Body of pancreas (tissue), 4 donors: ENCODE measurements at regions not wholly inside any gene's neighbourhood (a gene's known extent, or its start where the extent isn't known, plus 50 kb on each side); places are given as distances from the start of the nearest gene placed in this dataset.

Experiments used
- ATAC-seq: fragments of 150-250 bp; one replicate; pipeline ENCODE4 v1.9.1; 2016
- DNase-seq, 4 donors: peaks; one replicate each; pipeline ENCODE4 v3.0.0-alpha.2; 2019
- H3K27ac ChIP-seq, 4 donors: fragments of 200-600 bp; sonication (generic); 1 replicate in 3 of 4; 2 replicates in 1 of 4; pipeline versions ENCODE4 v1.5.1 to v1.6.1; 2016 to 2019; ENCODE audit warnings: mild to moderate bottlenecking in 1 of 4, mixed read lengths in 1 of 4, moderate library complexity in 1 of 4
- H3K27me3 ChIP-seq, 2 donors: fragments of 200-600 bp; sonication (generic); one replicate each; pipeline ENCODE4 v1.6.0; 2016; ENCODE audit warnings: mild to moderate bottlenecking in 1 of 2
- H3K36me3 ChIP-seq, 2 donors: fragments of 200-600 bp; sonication (generic); replicated peaks in 1 of 2; 2 replicates each; pipeline ENCODE4 v1.5.1; 2016; ENCODE audit warnings: low read depth in 2 of 2; ENCODE audit not compliant: insufficient read depth in 1 of 2
- H3K4me1 ChIP-seq: fragments of 200-600 bp; sonication (generic); one replicate; pipeline ENCODE4 v1.6.0; 2016
- H3K4me3 ChIP-seq, 2 donors: fragments of 200-600 bp; sonication (generic); 1 replicate in 1 of 2; 2 replicates in 1 of 2; pipeline ENCODE4 v1.5.1; 2016 to 2019
- H3K9me3 ChIP-seq, 3 donors: fragments of 200-600 bp; sonication (generic); 1 replicate in 2 of 3; 2 replicates in 1 of 3; pipeline ENCODE4 v1.5.1; 2016
- CTCF ChIP-seq, 7 experiments: fragments of 450-650 bp in 4 of 7; fragments of 200-600 bp in 3 of 7; sonication (generic) in 3 of 7; IDR thresholded peaks; one replicate each; pipeline ENCODE4 v1.5.1; 2016 to 2019; ENCODE audit warnings: antibody characterized with exemption in 7 of 7
- POLR2A ChIP-seq, 3 donors: fragments of 450-650 bp; IDR thresholded peaks; one replicate each; pipeline ENCODE4 v1.6.1; 2016; ENCODE audit warnings: antibody characterized with exemption in 3 of 3, mild to moderate bottlenecking in 2 of 3
- WGBS, 2 donors: methylation state at CpG; one replicate each; pipeline ENCODE4 v1.1.5; 2017; 5-methylcytosine and 5-hydroxymethylcytosine counted together
- intact Hi-C: fragments of 100-400 bp; cut with DNase I; formaldehyde crosslinking; loops from one replicate; pipeline ENCODE4 v1.15.1; 2023

GRCh38 chr18:44548291-44549221 lies 132.1 kb upstream of the SETBP1 start:
- Histone ChIP-seq H3K4me3 (no peak overlapping the region), H3K27me3 (no peaks in the 10 kb centered on the region), H3K36me3 (no peaks in the 10 kb centered on the region), H3K9me3 (no peaks in the 10 kb centered on the region), H3K4me1 (no peaks in the 10 kb centered on the region), H3K27ac (no peak overlapping the region)
- WGBS, 2 donors, result 62 to 71% methylated on average over 7 of the region's 7 CpGs
- ATAC-seq (no peak), DNase-seq (no peak)
- no peak for TF ChIP-seq POLR2A (IDR thresholded peaks at IDR 0.05)
- TF ChIP-seq CTCF (IDR thresholded peaks at IDR 0.05), result no peak
- intact Hi-C loops, result no loop called here

GRCh38 chr18:44552706-44553105 lies 128.0 kb upstream of the SETBP1 start:
- ATAC-seq (no peak), DNase-seq (no peak)
- no peaks in the 10 kb centered on the region for H3K4me1 ChIP-seq
- TF ChIP-seq POLR2A (IDR thresholded peaks at IDR 0.05), result no peak
- TF ChIP-seq CTCF (IDR thresholded peaks at IDR 0.05), result no peak
- H3K4me3 ChIP-seq, result no peak overlapping the region
- intact Hi-C loops, result no loop called here
- no peaks in the 10 kb centered on the region for H3K9me3 ChIP-seq
- H3K36me3 ChIP-seq, result no peaks in the 10 kb centered on the region
- no peaks in the 10 kb centered on the region for H3K27me3 ChIP-seq
- 61 to 64% methylated on average over 2 of the region's 2 CpGs for WGBS, 2 donors
- no peak overlapping the region for H3K27ac ChIP-seq

GRCh38 chr18:44556296-44556695 lies 124.4 kb upstream of the SETBP1 start:
- H3K9me3 ChIP-seq, result no peaks in the 10 kb centered on the region
- no peaks in the 10 kb centered on the region for H3K4me1 ChIP-seq
- H3K36me3 ChIP-seq, result no peaks in the 10 kb centered on the region
- DNase-seq (no peak), ATAC-seq (no peak)
- no peak overlapping the region for H3K4me3 ChIP-seq
- no peaks in the 10 kb centered on the region for H3K27me3 ChIP-seq
- TF ChIP-seq POLR2A (IDR thresholded peaks at IDR 0.05), result no peak
- no peak for TF ChIP-seq CTCF (IDR thresholded peaks at IDR 0.05)
- no peak overlapping the region for H3K27ac ChIP-seq
- 28 to 70% methylated on average over 3 of the region's 3 CpGs for WGBS, 2 donors
- intact Hi-C loops, result no loop called here

DNA sequence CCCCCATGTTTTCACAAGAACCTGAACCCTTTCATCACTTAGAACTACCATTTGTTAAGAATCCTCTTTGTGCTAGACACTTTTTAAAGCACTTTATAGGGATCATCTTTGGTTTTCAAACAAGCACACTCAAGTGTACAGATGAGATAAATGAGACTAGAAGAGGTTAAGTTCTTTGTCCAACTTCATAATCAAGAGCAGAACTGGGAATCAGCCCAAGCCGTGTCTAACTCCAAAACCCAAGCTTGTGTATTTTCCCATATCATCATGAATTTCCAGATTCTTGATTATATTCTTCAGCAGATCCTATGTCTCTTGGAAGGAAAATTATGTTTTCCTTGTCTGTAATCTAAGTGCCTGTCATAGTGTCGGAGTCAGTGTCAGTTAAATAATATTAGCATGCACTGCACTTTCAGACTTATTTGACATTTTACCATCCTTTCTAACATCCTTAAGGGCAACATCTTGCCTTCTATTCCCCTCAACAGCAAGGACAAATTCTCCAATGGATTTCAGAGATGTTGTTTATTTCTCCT lies 123.0 kb upstream of the SETBP1 start:
- TF ChIP-seq POLR2A (IDR thresholded peaks at IDR 0.05) (no peak), CTCF (IDR thresholded peaks at IDR 0.05) (no peak)
- DNase-seq (no peak), ATAC-seq (no peak)
- no peaks in the 10 kb centered on the region for H3K4me1 ChIP-seq
- H3K27me3 ChIP-seq, result no peaks in the 10 kb centered on the region
- intact Hi-C loops, result no loop called here
- no peaks in the 10 kb centered on the region for H3K9me3 ChIP-seq
- WGBS, 2 donors, result 37 to 45% methylated on average over 2 of the region's 2 CpGs
- no peak overlapping the region for H3K27ac ChIP-seq
- H3K36me3 ChIP-seq, result no peaks in the 10 kb centered on the region
- H3K4me3 ChIP-seq, result no peak overlapping the region
